Nephron progenitor cell (in vitro differentiated cells): ENCODE measurements at regions not wholly inside any gene's neighbourhood (a gene's known extent, or its start where the extent isn't known, plus 50 kb on each side); places are given as distances from the start of the nearest gene placed in this dataset.

ENCODE experiments used
- DNase-seq: peaks from one replicate; pipeline ENCODE4 v3.0.0; 2021
- H3K27ac Mint-ChIP-seq: 2 replicates; pipeline ENCODE4 v1.8.0; 2021; ENCODE audit warnings: mild to moderate bottlenecking, moderate library complexity, mixed read lengths
- H3K27me3 Mint-ChIP-seq: 2 replicates; pipeline ENCODE4 v1.8.0; 2021; ENCODE audit warnings: mild to moderate bottlenecking, low read depth, mixed read lengths; ENCODE audit not compliant: poor library complexity
- H3K36me3 Mint-ChIP-seq: 2 replicates; pipeline ENCODE4 v1.8.0; 2021; ENCODE audit warnings: low read depth, mixed read lengths
- H3K4me1 Mint-ChIP-seq: 2 replicates; pipeline ENCODE4 v1.8.0; 2021; ENCODE audit warnings: mixed read lengths
- H3K4me3 Mint-ChIP-seq: 2 replicates; pipeline ENCODE4 v1.8.0; 2021; ENCODE audit warnings: mild to moderate bottlenecking, moderate library complexity, mixed read lengths
- H3K9me3 Mint-ChIP-seq: 2 replicates; pipeline ENCODE4 v1.8.0; 2021; ENCODE audit warnings: mild to moderate bottlenecking, moderate library complexity, mixed read lengths
- TF ChIP-seq, protein P1 (sequence below): fragments of 200-600 bp; sonication (generic); IDR thresholded peaks from 2 replicates; pipeline ENCODE4 v1.5.0; 2021; ENCODE audit warnings: antibody characterized with exemption

DNA sequence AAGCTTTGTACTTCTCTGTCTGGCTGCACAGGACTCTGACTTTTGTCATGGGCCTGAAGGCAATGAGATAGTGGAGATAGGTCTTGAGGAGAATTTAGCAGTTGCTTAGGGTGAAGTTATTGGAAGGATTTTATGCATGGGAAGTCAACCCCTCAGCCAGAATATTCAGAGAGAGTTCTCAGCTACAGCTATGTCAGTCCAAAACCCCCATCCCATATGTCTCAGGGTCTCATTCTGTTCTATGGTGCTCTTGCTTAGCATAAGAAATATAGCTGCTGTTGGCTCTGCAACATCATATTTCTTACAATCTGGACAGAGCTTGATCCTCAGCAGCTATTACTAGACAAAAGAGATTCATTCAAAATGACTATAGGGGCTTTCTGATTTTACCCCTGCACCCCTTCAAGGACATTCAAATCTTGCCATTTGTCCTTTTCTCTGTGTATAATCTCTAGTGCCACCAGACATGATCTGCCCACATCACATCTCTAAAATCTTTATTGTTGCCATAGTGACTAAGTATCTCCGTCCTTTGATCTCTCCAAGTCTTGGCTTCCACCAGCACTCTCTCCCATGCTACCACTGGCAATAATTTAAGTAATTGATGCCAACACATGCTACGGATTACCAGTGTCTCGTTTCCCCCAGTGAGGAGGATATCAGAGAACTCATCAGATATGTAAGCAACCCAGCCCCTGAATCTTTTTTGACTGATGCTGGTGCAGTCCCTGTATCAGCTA, 327.1 kb upstream of the ISX start:
- Mint-ChIP-seq H3K27me3 (peaks cover 17% of the 10 kb centered on the region), H3K9me3 (peaks cover 4% of the 10 kb centered on the region), H3K4me1 (no peaks in the 10 kb centered on the region), H3K36me3 (no peaks in the 10 kb centered on the region), H3K4me3 (no peak overlapping the region), H3K27ac (no peak overlapping the region)
- no peak for DNase-seq
- TF ChIP-seq, protein P1, sequence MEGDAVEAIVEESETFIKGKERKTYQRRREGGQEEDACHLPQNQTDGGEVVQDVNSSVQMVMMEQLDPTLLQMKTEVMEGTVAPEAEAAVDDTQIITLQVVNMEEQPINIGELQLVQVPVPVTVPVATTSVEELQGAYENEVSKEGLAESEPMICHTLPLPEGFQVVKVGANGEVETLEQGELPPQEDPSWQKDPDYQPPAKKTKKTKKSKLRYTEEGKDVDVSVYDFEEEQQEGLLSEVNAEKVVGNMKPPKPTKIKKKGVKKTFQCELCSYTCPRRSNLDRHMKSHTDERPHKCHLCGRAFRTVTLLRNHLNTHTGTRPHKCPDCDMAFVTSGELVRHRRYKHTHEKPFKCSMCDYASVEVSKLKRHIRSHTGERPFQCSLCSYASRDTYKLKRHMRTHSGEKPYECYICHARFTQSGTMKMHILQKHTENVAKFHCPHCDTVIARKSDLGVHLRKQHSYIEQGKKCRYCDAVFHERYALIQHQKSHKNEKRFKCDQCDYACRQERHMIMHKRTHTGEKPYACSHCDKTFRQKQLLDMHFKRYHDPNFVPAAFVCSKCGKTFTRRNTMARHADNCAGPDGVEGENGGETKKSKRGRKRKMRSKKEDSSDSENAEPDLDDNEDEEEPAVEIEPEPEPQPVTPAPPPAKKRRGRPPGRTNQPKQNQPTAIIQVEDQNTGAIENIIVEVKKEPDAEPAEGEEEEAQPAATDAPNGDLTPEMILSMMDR = no peak

DNA sequence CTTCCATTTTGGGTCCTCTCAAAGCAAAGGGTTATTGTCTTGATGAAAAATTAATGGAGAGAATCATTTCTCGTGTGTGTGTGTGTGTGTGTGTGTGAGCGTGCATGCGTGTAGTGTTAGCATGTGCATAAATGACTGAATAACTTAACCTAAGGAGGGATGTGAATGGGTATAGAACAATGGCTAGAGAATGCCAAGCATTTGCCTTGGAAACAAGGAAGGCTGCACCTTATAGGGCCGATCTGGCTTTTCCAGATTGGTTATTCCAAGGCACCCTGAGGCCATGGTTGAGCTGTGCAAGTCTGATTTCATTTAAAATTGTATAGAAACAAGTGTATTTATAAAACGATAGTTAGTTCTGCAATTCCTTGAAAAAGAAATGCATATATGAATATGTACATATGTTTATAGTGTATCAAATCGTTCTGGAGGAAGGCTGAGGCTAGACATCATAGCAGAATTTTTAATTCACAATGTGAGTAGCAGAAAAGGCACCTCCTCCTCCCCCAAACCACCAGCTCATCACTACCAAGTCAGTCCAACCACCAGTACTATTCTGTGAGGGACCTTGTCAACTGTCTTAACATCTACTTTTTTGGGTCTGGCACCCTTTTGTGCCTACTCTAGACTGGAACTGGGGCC, 322.7 kb upstream of the ISX start:
- TF ChIP-seq, protein P1 = no peak
- DNase-seq = no peak
- Mint-ChIP-seq H3K4me1 (no peaks in the 10 kb centered on the region), H3K27ac (no peak overlapping the region), H3K36me3 (no peaks in the 10 kb centered on the region), H3K27me3 (peaks cover 17% of the 10 kb centered on the region), H3K9me3 (peaks cover 2% of the 10 kb centered on the region), H3K4me3 (no peak overlapping the region)

- TF ChIP-seq, protein P1 = no peak
- Mint-ChIP-seq H3K27me3 (peaks cover 14% of the 10 kb centered on the region), H3K27ac (peak overlapping the region; percentile 51), H3K36me3 (no peaks in the 10 kb centered on the region), H3K4me3 (no peak overlapping the region), H3K4me1 (peaks cover 12% of the 10 kb centered on the region), H3K9me3 (peaks cover 12% of the 10 kb centered on the region)
- no peak for DNase-seq
Observed at GRCh38 chr22:34760276-34761008, 305.5 kb upstream of the ISX start.

- H3K36me3 Mint-ChIP-seq = no peaks in the 10 kb centered on the region
- no peak overlapping the region for H3K4me3 Mint-ChIP-seq
- DNase-seq = no peak
- TF ChIP-seq, protein P1 = no peak
- H3K27me3 Mint-ChIP-seq = peaks cover 11% of the 10 kb centered on the region
- no peak overlapping the region for H3K27ac Mint-ChIP-seq
- peaks cover 11% of the 10 kb centered on the region for H3K9me3 Mint-ChIP-seq
- H3K4me1 Mint-ChIP-seq = peaks cover 16% of the 10 kb centered on the region
Observed at GRCh38 chr22:34761111-34761510, 304.8 kb upstream of the ISX start.

GRCh38 chr22:34763496-34763895, 302.5 kb upstream of the ISX start:
- Mint-ChIP-seq H3K4me3 (no peak overlapping the region), H3K27ac (no peak overlapping the region), H3K4me1 (peaks cover 24% of the 10 kb centered on the region), H3K9me3 (no peaks in the 10 kb centered on the region), H3K36me3 (no peaks in the 10 kb centered on the region), H3K27me3 (peaks cover 8% of the 10 kb centered on the region)
- no peak for DNase-seq
- TF ChIP-seq, protein P1 = no peak
